Trophoblast cell (in vitro differentiated cells and primary cell): ENCODE measurements at regions not wholly inside any gene's neighbourhood (a gene's known extent, or its start where the extent isn't known, plus 50 kb on each side); places are given as distances from the start of the nearest gene placed in this dataset.

Experiments used
- DNase-seq, 2 donors: peaks; one replicate each; pipeline ENCODE4 v3.0.0-alpha.2; 2016
- H2AFZ ChIP-seq: 2 replicates; pipeline ENCODE4 v1.6.1; 2013; ENCODE audit warnings: low read length, moderate library complexity, mild to moderate bottlenecking; ENCODE audit not compliant: insufficient read depth, poor library complexity
- H2AK5ac ChIP-seq: 2 replicates; pipeline ENCODE4 v1.6.1; 2013; ENCODE audit warnings: mild to moderate bottlenecking, low read length
- H2BK120ac ChIP-seq: 2 replicates; pipeline ENCODE4 v1.6.1; 2013; ENCODE audit warnings: low read length, mild to moderate bottlenecking, moderate library complexity; ENCODE audit not compliant: insufficient read depth, poor library complexity
- H2BK12ac ChIP-seq: 2 replicates; pipeline ENCODE4 v1.6.1; 2013; ENCODE audit warnings: mild to moderate bottlenecking, low read length, moderate library complexity
- H2BK5ac ChIP-seq: 2 replicates; pipeline ENCODE4 v1.6.1; 2013; ENCODE audit warnings: low read length, low read depth, moderate library complexity, mild to moderate bottlenecking; ENCODE audit not compliant: poor library complexity
- H3K14ac ChIP-seq: 2 replicates; pipeline ENCODE4 v1.6.1; 2013; ENCODE audit warnings: mild to moderate bottlenecking, low read length
- H3K18ac ChIP-seq: 2 replicates; pipeline ENCODE4 v1.6.1; 2013; ENCODE audit warnings: mild to moderate bottlenecking, low read length
- H3K23ac ChIP-seq: 2 replicates; pipeline ENCODE4 v1.6.1; 2013; ENCODE audit warnings: low read length
- H3K27ac ChIP-seq: 2 replicates; pipeline ENCODE4 v1.5.1; 2013; ENCODE audit warnings: low read depth, mild to moderate bottlenecking, inconsistent platforms, low read length, moderate library complexity
- H3K27me3 ChIP-seq: 2 replicates; pipeline ENCODE4 v1.6.1; 2013; ENCODE audit warnings: inconsistent platforms, mild to moderate bottlenecking, low read length, moderate library complexity; ENCODE audit not compliant: insufficient read depth
- H3K36me3 ChIP-seq, 2 experiments: 1 replicate in 1 of 2; 2 replicates in 1 of 2; pipeline ENCODE4 v1.6.1; 2013; ENCODE audit warnings: low read length in 2 of 2, mild to moderate bottlenecking in 2 of 2, moderate library complexity in 1 of 2; ENCODE audit not compliant: insufficient read depth in 2 of 2, control insufficient read depth in 1 of 2
- H3K4ac ChIP-seq: 2 replicates; pipeline ENCODE4 v1.6.1; 2013; ENCODE audit warnings: low read depth, mild to moderate bottlenecking, low read length, moderate library complexity
- H3K4me1 ChIP-seq, 2 experiments: 1 replicate in 1 of 2; 2 replicates in 1 of 2; pipeline ENCODE4 v1.6.1; 2013; ENCODE audit warnings: low read length in 2 of 2, mild to moderate bottlenecking in 2 of 2, moderate library complexity in 1 of 2; ENCODE audit not compliant: insufficient read depth in 2 of 2, control insufficient read depth in 1 of 2
- H3K4me2 ChIP-seq: 2 replicates; pipeline ENCODE4 v1.6.1; 2013; ENCODE audit warnings: inconsistent platforms, mild to moderate bottlenecking, low read length, moderate library complexity
- H3K4me3 ChIP-seq: 2 replicates; pipeline ENCODE4 v1.5.1; 2013; ENCODE audit warnings: mild to moderate bottlenecking, low read depth, low read length, inconsistent platforms
- H3K79me1 ChIP-seq: one replicate; pipeline ENCODE4 v1.6.1; 2013; ENCODE audit warnings: low read length
- H3K79me2 ChIP-seq: 2 replicates; pipeline ENCODE4 v1.6.1; 2013; ENCODE audit warnings: low read length, mild to moderate bottlenecking; ENCODE audit not compliant: control insufficient read depth, insufficient read depth, poor library complexity
- H3K9ac ChIP-seq: 2 replicates; pipeline ENCODE4 v1.6.1; 2013; ENCODE audit warnings: mild to moderate bottlenecking, low read length
- H3K9me3 ChIP-seq: 2 replicates; pipeline ENCODE4 v1.6.1; 2013; ENCODE audit warnings: low read depth, mild to moderate bottlenecking, control low read depth, inconsistent platforms, low read length; ENCODE audit not compliant: insufficient read depth
- H4K12ac ChIP-seq: 2 replicates; pipeline ENCODE4 v1.6.1; 2013; ENCODE audit warnings: low read depth, mild to moderate bottlenecking, low read length, moderate library complexity
- H4K8ac ChIP-seq: 2 replicates; pipeline ENCODE4 v1.6.1; 2013; ENCODE audit warnings: low read depth, mild to moderate bottlenecking, low read length, moderate library complexity
- H4K91ac ChIP-seq: one replicate; pipeline ENCODE4 v1.6.1; 2013; ENCODE audit warnings: low read depth, mild to moderate bottlenecking, low read length, moderate library complexity
- WGBS: extraction: QIAGEN DNeasy Blood & Tissue Kit; methylation state at CpG from one replicate; pipeline ENCODE4 v1.1.7; 2013; ENCODE audit warnings: missing lambda C conversion rate; ENCODE audit not compliant: insufficient read length, insufficient coverage; ENCODE audit errors: extremely low coverage; 5-methylcytosine and 5-hydroxymethylcytosine counted together

- no peak overlapping the region for H3K27ac ChIP-seq
- H2AK5ac ChIP-seq = no peak overlapping the region
- no peaks in the 10 kb centered on the region for H3K27me3 ChIP-seq
- H3K23ac ChIP-seq = no peak overlapping the region
- H3K18ac ChIP-seq = no peak overlapping the region
- no peak overlapping the region for H3K4me2 ChIP-seq
- H3K9me3 ChIP-seq = no peaks in the 10 kb centered on the region
- peaks cover 17 to 20% of the 10 kb centered on the region in 2 experiments for H3K4me1 ChIP-seq
- DNase-seq = no peak
- no CpG with 5 or more reads among the region's 3 CpGs for WGBS
- no peak overlapping the region for H3K4ac ChIP-seq
- no peak overlapping the region for H2BK120ac ChIP-seq
- H3K36me3 ChIP-seq = no peaks in the 10 kb centered on the region
- no peak overlapping the region for H3K4me3 ChIP-seq
- no peak overlapping the region for H2BK12ac ChIP-seq
- H3K79me1 ChIP-seq = peaks cover 2% of the 10 kb centered on the region
- no peak overlapping the region for H4K12ac ChIP-seq
- H3K9ac ChIP-seq = no peak overlapping the region
- H2AFZ ChIP-seq = no peak overlapping the region
- no peak overlapping the region for H2BK5ac ChIP-seq
- no peak overlapping the region for H4K8ac ChIP-seq
- no peak overlapping the region for H4K91ac ChIP-seq
- H3K14ac ChIP-seq = no peak overlapping the region
- no peaks in the 10 kb centered on the region for H3K79me2 ChIP-seq
These were observed 202.8 kb downstream of the AUH start for GRCh38 chr9:91158946-91159345.

GRCh38 chr9:91159664-91160121 is 202.0 kb downstream of the AUH start:
- H3K14ac ChIP-seq = no peak overlapping the region
- WGBS = no CpG with 5 or more reads among the region's 27 CpGs
- no peak overlapping the region for H3K23ac ChIP-seq
- no peak overlapping the region for H3K4me3 ChIP-seq
- no peak overlapping the region for H2BK12ac ChIP-seq
- no peak overlapping the region for H3K18ac ChIP-seq
- H3K9me3 ChIP-seq = no peaks in the 10 kb centered on the region
- peaks cover 17 to 24% of the 10 kb centered on the region in 2 experiments for H3K4me1 ChIP-seq
- H3K79me1 ChIP-seq = peaks cover 2% of the 10 kb centered on the region
- DNase-seq = peak in 1 of 2 donors; percentile 22
- H4K12ac ChIP-seq = no peak overlapping the region
- no peak overlapping the region for H3K4ac ChIP-seq
- H3K27me3 ChIP-seq = no peaks in the 10 kb centered on the region
- no peak overlapping the region for H2BK120ac ChIP-seq
- H2BK5ac ChIP-seq = no peak overlapping the region
- H3K4me2 ChIP-seq = peak overlapping the region; percentile 42
- H3K27ac ChIP-seq = no peak overlapping the region
- H3K79me2 ChIP-seq = no peaks in the 10 kb centered on the region
- no peak overlapping the region for H2AFZ ChIP-seq
- H4K91ac ChIP-seq = peak overlapping the region; percentile 65
- H4K8ac ChIP-seq = no peak overlapping the region
- no peak overlapping the region for H3K9ac ChIP-seq
- H2AK5ac ChIP-seq = no peak overlapping the region
- no peaks in the 10 kb centered on the region for H3K36me3 ChIP-seq

- Histone ChIP-seq H3K23ac (no peak overlapping the region), H3K79me2 (no peaks in the 10 kb centered on the region), H3K27ac (no peak overlapping the region), H3K27me3 (no peaks in the 10 kb centered on the region), H3K9me3 (no peaks in the 10 kb centered on the region), H4K91ac (peak overlapping the region; percentile 65), H3K4me1 (peaks cover 21 to 28% of the 10 kb centered on the region in 2 experiments), H2BK5ac (no peak overlapping the region), H3K36me3 (no peaks in the 10 kb centered on the region), H2BK12ac (no peak overlapping the region), H3K4ac (no peak overlapping the region), H3K9ac (no peak overlapping the region), H3K18ac (peak overlapping the region; percentile 9), H3K4me3 (no peak overlapping the region), H2AK5ac (peak overlapping the region; percentile 21), H3K14ac (no peak overlapping the region), H4K8ac (no peak overlapping the region), H2AFZ (peak overlapping the region; percentile 64), H3K4me2 (no peak overlapping the region), H2BK120ac (no peak overlapping the region), H3K79me1 (peaks cover 6% of the 10 kb centered on the region), H4K12ac (peak overlapping the region; percentile 11)
- WGBS = no CpG with 5 or more reads among the region's 22 CpGs
- DNase-seq = no peak
These were observed 201.5 kb downstream of the AUH start for GRCh38 chr9:91160181-91160580.

GRCh38 chr9:91160599-91161464 is 200.9 kb downstream of the AUH start:
- H2BK120ac ChIP-seq = no peak overlapping the region
- H3K23ac ChIP-seq = no peak overlapping the region
- H3K18ac ChIP-seq = no peak overlapping the region
- H3K4me2 ChIP-seq = no peak overlapping the region
- H3K79me2 ChIP-seq = no peaks in the 10 kb centered on the region
- H2AFZ ChIP-seq = no peak overlapping the region
- DNase-seq = no peak
- peak overlapping the region; percentile 61 for H2BK12ac ChIP-seq
- peak overlapping the region; percentile 69 for H2AK5ac ChIP-seq
- no peaks in the 10 kb centered on the region for H3K27me3 ChIP-seq
- H3K9me3 ChIP-seq = no peaks in the 10 kb centered on the region
- no peak overlapping the region for H3K4ac ChIP-seq
- no peak overlapping the region for H3K4me3 ChIP-seq
- no peak overlapping the region for H4K12ac ChIP-seq
- peak overlapping the region; percentile 19 for H3K14ac ChIP-seq
- no peak overlapping the region for H2BK5ac ChIP-seq
- H3K9ac ChIP-seq = no peak overlapping the region
- H3K36me3 ChIP-seq = no peaks in the 10 kb centered on the region
- no peak overlapping the region for H4K8ac ChIP-seq
- H3K27ac ChIP-seq = no peak overlapping the region
- WGBS = no CpG with 5 or more reads among the region's 31 CpGs
- H3K79me1 ChIP-seq = peaks cover 6% of the 10 kb centered on the region
- H3K4me1 ChIP-seq = peaks cover 22 to 29% of the 10 kb centered on the region in 2 experiments
- peak overlapping the region; percentile 55 for H4K91ac ChIP-seq
